GM19467 (cell line): ENCODE measurements at regions not wholly inside any gene's neighbourhood (a gene's known extent, or its start where the extent isn't known, plus 50 kb on each side); places are given as distances from the start of the nearest gene placed in this dataset.

Experiments
- ATAC-seq: cut with Tn5 transposase; IDR thresholded peaks from one replicate; pipeline ENCODE4 v1.9.1; 2021; ENCODE audit warnings: mild to moderate bottlenecking, moderate library complexity; ENCODE audit not compliant: unreplicated experiment

DNA sequence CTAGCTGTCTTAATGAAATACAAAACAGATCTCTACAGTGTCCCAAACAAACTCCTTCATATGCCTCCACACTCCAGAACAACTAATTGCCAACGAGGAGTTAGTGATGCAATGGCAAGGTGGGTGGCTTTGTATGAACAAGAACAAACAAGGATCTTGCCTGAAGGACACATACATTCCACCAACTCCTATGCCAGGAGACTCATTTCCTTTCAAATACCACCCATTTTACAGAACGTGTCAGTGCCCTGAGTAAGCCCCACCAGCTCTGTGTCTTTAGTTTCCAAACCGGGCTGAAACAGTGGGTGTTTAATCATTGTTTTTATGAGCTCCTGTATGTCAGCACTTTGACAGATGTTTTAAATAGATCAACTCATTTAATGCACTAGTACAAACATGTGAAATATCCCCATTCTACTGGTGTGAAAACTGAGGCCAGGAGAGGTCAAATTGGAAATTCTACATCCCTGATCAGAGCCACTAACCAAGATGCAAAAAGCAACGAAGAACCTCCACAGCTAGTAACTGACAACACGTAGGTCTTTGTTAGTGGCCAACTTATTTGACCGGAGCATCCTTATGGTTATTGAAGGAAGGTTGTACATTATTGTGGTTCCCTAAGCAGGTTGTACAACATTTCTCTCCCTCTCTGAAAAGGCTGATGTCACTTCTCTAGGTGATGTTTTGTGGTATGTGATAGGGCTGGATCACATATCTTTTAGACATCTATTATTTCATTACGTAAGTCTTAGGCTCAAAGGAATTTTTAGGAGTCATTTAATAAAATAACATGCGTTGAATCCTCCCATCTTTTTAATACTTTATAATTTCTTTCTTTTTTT lies 534.9 kb upstream of the TNP1 start:
- no peak for ATAC-seq

DNA sequence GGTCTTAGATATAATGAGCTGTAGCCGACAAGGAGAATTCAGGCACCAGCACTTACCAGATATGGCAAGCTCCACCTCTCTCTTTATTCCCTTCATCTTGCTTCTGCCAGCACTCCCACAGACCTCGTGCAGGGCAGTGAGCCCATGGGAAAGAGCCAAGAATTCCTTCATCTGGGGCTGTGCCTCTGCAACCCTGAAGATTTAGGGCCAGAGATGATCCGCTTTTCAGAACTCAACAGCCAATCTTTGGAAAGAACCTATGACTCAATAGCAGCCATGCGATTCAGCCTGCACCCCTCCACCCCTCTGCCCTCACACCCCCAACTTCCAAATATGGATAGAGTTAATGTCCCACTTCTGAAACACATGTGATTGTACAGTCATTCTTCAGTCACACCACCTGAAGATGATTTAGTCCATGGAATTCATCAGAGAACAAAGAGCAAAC lies 533.7 kb upstream of the TNP1 start:
- no peak for ATAC-seq

DNA sequence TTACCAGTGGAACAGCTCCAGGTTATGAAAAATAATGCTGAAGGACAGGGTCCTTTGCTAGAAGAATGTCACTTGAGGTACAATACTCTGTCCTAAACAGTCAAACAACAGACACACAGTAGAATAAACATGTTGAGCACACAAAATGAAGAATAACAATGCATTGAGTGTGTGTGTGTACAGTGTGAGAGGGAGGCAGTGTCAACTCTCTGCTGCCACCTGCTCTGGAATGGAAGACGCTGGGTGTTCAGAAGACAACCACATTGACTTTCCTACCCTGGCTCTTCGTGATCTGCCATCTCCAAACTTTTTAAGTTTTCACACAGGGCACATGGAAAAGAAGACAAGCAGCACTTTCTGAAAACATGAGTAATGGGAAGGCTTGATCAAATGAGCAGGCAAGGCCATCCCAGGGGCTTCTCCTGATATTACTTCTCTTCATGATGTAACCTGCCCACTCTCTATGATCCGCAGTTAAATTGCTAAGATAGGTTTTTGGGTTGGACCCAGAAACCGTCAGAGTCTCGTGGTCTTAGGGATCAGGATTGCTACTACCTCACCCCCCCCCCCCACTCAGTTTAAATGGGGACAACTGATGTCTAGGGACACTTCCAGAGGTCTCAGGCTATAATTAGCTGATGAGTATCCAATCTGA lies 533.2 kb upstream of the TNP1 start:
- ATAC-seq: no peak

DNA sequence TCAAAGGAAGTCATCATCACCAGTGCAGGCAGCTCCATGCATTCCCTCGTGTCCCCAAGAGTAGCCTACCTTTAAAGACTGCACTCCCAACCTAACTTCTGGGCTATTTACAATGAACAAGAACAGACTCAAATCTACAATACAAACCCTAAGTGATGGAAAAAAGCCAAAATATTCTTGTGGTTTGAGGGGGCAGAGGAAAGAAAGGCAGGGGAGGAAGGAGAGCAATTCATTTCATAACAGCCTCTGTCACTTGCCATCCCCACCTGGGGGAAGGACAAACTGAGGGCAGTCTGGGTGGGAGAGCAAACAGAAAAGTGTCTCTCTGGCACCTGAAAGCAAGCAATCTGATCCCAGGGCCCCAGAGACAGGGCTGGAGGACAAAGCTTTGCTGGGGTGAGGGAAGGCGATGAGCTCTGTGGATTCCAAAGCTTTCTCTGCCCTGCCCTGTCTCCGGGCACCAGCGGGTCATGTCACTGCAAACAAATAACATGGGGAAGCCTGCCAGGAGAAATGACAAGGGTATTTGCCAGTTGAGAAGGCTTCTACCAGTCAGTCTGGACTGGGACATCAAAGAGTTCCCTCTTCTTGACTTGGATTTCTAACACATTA lies 528.0 kb upstream of the TNP1 start:
- no peak for ATAC-seq

DNA sequence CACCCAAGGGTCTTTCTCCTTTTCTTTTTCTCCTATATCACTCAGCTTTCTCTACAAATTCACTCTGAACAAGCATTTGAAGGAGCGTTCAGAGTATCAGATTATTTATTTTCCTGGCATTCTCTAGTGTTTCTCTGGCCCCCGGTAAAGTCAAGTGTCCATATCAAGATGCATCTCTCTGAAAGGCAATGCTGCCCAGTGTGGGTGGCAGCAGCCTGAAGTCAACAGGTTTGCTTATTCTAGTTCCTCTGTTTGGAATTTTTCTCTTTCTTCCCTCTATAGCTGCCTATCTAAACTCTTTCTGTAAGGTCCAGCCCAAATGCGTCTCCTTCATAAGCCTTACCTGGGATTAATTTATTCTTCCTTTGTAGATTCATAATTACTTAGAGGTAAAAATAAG lies 526.2 kb upstream of the TNP1 start:
- no peak for ATAC-seq

DNA sequence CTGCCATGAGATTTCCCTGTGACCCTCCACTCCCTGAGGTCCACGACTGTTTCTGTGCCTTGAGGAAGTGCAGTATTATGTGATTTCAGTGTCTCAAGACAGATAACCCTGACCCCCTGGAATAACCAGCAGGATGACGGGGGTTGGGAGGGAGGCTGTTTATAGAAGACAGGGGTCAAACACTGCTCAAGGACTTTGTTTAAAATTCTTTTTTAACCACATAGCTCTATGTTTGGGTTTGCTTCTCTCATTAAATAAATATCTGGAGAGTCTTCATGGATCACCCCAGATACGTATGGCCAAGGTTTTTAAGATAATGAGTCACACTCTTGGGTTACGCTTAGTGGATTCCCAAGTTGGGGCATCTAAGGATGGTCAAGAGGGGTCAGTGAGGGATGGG lies 523.8 kb upstream of the TNP1 start:
- no peak for ATAC-seq

DNA sequence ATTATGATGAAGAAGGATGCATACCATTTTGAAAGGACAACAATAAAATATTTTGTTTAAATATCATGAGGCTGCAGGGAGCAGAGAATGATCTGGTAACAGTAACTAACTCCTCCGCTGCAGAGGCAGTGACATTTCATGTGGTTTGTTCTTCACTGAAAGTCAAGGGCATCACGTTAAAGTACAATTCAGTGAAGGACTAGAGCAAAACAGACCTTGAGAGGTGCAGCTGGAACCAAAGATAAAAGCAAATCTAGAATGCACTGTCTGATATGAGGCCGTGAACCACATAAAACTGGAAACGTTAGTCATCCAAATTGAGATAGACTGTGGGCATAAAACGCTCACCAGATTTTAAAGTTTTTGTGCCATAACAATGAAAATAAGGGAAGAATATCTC lies 522.9 kb upstream of the TNP1 start:
- ATAC-seq: no peak

DNA sequence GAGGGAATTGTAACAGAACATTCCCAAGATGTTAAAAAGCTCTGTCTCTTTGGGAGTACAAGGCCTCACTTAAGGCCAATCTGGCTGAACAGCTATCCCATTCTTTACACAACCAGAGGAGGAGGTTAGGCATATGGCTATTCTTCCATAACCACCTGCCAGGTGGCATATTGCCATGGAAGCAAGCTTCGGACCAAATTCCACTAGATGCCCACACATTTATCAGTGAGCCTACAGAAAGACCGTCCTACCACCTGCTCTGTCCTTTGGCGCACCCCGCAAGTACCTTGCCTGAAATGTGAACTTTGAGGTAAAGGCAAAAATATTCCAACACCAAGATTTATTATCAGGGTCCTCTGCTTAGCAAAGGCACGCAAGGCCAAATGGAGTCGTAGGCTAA lies 519.9 kb upstream of the TNP1 start:
- ATAC-seq: no peak

DNA sequence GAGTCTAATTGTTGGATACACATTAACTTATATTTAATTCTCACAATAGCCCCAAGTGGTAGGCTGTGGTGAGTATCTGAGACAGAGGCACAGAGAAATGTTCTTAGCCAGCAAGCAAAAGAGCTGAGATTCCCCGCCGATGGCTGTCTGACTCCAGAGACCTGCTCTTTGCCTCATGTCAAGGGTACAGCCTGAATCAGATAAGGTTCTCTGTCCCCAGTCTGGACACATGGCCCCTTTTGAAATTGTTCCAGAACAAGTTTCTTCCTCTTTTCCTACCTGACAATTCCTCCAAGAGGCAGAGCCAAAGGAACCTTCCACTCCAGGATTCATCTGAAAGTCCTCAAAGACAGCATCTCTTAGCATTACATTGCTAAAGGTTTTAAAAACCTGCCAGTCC lies 512.9 kb upstream of the TNP1 start:
- no peak for ATAC-seq

DNA sequence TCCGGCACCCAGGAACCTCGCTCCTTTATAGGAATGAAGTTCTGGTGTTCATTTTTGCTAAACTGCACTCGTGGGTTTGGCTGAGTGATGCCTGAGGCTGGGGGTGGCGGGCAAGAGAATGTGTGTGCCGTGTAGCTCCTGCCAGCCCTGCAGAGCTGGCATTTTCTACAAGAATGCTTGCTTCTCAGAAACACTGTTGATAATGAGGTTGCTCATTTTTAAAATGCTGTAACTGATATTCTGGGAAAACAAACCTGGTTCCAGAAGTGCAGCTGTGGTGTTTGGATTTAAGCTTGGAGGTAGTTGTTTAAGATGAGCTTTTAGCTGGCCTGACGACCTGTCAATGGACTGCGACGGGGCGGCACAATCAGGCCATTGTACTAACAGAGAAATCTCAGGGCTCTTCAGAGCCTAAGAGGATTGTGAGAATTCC lies 511.9 kb upstream of the TNP1 start:
- no peak for ATAC-seq

DNA sequence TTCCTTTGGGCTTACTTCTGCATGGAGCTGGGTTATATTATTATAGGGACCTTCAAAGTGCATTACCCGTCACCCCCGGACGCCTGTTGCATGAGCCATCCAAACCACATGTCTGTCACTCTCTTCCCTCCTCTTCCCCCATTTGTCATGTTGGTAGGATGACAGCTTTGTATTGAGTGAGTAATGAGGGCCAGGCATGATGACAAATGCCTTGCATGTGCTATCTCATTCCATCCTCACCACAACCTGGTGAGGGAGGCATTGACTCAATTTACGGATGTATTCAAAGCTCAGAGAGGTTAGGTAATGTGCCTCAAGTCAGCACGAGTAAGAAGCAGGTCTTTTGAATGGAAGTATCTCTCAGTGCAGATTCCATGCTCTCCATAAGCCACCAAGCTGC lies 510.5 kb upstream of the TNP1 start:
- no peak for ATAC-seq

DNA sequence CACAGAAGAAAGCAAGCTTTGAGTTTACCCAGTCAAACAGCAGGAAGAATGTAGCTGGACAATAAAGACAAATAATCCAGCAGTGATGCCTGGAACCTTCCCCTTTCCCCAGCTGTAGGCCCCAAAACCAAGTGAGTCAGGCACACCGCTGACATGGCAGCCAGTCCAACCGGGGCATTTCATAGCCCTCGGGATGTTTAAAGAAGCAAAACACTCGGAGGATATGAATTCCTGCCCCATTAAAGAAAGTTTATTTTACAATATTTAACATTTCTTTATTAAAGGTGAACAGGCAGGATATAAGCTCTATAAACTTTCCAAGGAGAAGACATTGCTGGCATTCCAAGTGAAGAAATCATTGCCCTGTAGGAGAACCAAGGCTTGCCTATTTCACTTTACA lies 507.6 kb upstream of the TNP1 start:
- no peak for ATAC-seq

DNA sequence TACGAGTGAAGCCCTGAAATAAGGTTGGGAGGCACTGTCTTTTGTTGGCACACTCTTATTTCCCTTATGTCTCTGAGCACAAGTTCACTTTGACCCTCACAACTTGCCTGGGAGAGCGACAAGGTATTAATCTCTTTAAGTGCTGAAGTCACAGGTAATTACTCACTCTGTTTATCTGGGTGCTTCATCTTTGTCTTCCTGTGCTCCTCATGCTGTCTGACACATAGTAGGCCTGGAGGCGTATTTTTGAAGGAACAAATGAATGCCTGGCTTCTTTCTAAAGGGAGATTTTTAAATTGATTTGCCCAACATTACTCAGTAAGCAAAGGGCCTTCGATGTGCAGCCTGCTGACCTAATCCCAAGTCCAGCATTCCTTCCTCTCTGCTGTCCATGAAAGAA lies 507.1 kb upstream of the TNP1 start:
- no peak for ATAC-seq

DNA sequence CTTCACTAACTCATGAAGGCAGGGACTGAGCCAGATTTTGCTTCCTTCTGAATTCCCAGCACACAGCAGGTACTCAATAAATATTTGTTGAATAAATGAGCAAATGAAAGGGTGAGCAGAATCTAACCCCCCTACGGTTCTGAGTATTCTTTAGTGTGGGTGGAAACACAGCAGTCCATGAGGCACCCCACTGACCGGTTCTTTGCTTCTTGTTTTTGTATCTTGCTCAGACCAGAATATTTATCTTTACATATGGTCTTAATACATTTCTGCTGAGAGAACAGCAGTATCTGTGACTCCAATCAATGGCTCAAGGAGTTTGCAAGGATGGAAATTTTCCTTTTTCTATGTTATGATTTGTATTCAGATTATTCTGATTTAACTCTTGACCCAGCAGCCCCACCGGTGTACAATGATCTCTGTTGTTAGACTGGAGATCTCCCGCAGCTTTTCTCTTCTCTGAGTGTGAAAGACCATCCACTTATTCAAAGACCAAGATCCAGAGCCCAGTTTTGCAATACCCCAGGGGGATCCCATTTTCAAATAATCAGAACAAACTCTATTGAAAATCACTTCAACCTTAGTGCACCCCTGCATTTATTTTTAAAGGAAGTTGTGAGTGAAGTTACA lies 506.5 kb upstream of the TNP1 start:
- no peak for ATAC-seq

DNA sequence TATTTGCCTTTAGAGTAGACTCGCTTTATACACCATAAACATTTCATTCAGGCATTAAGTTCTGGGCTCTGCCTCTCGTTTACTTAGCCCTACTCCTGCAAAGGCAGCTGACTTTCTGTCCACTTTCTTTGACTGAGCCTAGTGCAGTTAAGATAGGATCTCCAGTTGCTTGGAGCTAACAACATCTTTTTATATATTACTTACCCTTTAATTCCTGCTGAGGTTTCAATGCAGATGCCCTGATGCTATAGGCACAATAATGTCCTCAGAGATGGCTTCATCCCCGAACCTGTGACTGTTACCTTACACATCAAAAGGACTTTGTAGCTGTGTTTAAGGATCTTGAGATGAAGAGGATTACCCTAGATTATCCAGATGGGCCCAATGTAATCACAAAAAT lies 505.8 kb upstream of the TNP1 start:
- ATAC-seq: no peak

DNA sequence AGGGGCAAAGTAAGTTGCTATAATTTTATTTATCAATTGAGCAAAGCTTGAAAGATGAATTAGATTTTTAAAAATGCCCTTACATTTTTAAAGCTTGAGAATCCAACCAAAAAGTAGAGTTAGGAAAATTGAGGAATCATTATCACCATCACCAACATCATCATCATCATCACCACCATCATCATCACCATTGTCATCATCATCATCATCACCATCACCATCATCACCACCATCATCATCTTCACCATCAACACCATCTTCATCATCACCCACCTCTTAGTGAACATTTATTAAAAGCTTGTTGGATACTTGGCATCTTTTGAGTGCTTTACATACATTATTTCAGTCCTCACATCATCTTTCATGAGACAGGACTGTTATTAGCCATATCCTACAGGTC lies 504.4 kb upstream of the TNP1 start:
- ATAC-seq: no peak

DNA sequence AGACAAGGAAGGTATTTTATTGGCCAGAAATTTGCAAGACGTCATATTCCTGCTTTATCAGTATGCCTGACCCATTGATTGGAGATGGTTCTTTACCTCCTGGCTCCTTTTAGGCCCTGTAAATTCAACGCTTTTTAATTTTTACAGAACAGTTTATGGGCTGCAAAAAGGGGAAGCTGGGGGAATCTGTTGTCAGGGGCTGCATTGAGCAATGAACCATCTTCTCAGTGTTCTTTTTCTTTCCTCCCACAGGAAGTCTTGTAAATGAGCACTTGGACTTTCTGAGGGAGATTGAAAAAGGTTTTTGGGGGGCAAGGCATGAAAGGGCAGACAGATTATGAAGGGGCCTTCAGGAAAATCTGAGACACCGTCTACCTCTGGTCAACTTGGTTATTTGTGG lies 503.6 kb upstream of the TNP1 start:
- no peak for ATAC-seq

DNA sequence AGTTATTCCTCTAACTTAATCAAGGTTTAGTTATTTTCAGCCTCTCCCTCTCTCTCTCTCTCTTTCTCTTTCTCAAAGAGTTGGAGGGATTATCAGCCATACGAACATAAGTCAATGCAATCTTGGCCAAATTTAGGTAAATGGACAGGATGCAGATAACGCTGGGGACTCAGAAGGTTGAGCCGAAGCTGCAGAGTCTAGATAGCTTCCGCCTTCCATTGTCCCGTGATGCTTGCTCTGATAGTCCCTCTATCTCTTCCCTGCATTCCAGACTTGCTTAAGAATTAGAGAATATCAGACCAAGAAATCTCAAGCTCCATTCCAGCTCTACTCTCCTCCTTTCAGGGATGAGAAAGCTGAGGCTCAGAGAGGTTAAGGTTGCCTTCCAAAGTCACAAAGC lies 502.8 kb upstream of the TNP1 start:
- ATAC-seq: no peak

DNA sequence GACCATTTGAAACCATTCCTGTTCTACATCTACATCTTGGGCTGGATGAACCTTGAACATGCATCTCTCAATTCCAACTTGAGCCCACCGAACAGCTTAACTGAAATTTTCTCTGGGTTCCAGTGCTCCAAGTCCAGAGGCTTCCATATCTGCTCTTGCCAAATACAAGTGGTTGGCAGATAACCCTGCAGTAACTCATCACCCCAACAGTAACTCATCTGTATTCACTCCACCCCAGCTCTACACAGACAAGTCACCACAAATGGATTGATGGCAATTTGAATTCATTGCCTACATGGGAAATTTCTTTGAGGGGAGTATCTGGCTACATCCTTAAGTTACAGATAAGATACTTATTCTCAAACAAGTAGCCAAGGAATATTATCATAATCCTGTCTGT lies 502.4 kb upstream of the TNP1 start:
- ATAC-seq: no peak

DNA sequence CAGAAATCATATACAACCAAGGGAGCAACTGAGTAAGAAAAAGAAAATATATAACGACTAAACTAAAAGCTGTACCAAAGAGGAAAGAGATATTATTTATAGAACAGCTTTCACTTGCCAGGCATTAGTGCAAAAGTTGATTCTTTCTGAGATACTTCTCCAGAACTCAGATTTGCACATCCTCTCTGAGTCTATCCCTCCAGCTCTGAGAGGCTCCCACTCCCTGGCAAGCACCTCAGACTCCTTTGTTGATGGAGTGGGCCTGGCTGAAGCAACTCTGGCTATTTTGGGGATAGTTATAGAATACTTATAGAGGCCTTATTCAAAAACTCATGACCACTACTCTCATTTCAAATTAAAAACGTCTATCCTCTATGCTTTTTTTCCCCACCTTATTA lies 501.6 kb upstream of the TNP1 start:
- ATAC-seq: no peak

DNA sequence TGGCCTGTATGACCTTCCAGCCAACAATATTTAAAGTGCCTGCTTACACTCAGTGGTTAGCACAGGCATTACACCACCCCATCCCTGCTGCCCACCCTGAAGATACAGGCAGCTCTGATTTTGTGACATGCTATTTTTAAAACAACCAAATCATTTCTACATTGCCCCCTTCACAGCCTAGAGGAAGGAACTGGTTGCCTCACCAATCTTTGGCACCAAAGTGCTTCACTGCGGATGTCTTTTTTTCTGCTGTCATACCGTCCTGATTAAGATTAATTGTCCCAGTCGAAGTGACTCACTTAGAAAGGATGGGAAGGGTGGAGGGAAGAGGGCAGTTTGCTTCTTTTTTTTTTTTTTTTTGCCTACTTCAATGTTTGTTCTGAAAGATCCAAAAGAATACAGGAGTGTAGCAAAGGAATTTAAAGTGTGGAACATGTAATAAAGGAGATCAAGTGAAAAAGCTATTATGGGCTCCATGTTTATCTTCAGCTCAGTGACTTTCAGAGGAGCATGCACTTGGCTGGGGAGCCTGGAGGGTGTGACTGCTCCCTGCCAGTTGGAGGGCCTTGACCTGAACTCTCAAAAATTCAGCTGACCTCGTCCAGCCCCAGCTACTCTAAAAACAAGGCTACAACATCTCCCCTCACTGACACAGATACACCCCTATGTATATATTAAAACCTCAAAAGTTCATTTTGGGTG lies 501.1 kb upstream of the TNP1 start:
- ATAC-seq: no peak
